Fibroblast of villous mesenchyme (primary cell): ENCODE measurements at regions not wholly inside any gene's neighbourhood (a gene's known extent, or its start where the extent isn't known, plus 50 kb on each side); places are given as distances from the start of the nearest gene placed in this dataset.

ENCODE experiments used
- DNase-seq: peaks from one replicate; pipeline ENCODE4 v3.0.0-alpha.2; 2010; ENCODE audit warnings: low read depth
- H3K4me3 ChIP-seq: 2 replicates; pipeline ENCODE4 v1.5.1; 2011; ENCODE audit warnings: low read depth, mild to moderate bottlenecking, low read length
- CTCF ChIP-seq: IDR thresholded peaks from 2 replicates; pipeline ENCODE4 v1.5.1; 2012; ENCODE audit warnings: low read depth, mild to moderate bottlenecking, low read length; ENCODE audit not compliant: insufficient read depth

GRCh38 chr13:110012102-110012739 is 225.8 kb upstream of the IRS2 start:
- DNase-seq: peak; percentile 90
- no peak for TF ChIP-seq CTCF
- H3K4me3 ChIP-seq: no peak overlapping the region

GRCh38 chr13:110010404-110011138 is 224.2 kb upstream of the IRS2 start:
- TF ChIP-seq CTCF: no peak
- H3K4me3 ChIP-seq: no peak overlapping the region
- peak; percentile 67 for DNase-seq

GRCh38 chr13:110008816-110009215 is 222.4 kb upstream of the IRS2 start:
- DNase-seq: no peak
- TF ChIP-seq CTCF: no peak
- H3K4me3 ChIP-seq: no peak overlapping the region

GRCh38 chr13:110006304-110006703 is 219.9 kb upstream of the IRS2 start:
- no peak overlapping the region for H3K4me3 ChIP-seq
- peak; percentile 56 for DNase-seq
- no peak for TF ChIP-seq CTCF

- TF ChIP-seq CTCF: no peak
- no peak overlapping the region for H3K4me3 ChIP-seq
- DNase-seq: peak; percentile 51
These were observed 219.2 kb upstream of the IRS2 start for GRCh38 chr13:110005563-110005962.

GRCh38 chr13:110004814-110005213 is 218.4 kb upstream of the IRS2 start:
- DNase-seq: no peak
- TF ChIP-seq CTCF: no peak
- H3K4me3 ChIP-seq: no peak overlapping the region

- H3K4me3 ChIP-seq: no peak overlapping the region
- no peak for TF ChIP-seq CTCF
- DNase-seq: peak; percentile 66
These were observed 215.4 kb upstream of the IRS2 start for GRCh38 chr13:110001670-110002275.
